ENCODE measurements at regions not wholly inside any gene's neighbourhood (a gene's known extent, or its start where the extent isn't known, plus 50 kb on each side); places are given as distances from the start of the nearest gene placed in this dataset.

DNA sequence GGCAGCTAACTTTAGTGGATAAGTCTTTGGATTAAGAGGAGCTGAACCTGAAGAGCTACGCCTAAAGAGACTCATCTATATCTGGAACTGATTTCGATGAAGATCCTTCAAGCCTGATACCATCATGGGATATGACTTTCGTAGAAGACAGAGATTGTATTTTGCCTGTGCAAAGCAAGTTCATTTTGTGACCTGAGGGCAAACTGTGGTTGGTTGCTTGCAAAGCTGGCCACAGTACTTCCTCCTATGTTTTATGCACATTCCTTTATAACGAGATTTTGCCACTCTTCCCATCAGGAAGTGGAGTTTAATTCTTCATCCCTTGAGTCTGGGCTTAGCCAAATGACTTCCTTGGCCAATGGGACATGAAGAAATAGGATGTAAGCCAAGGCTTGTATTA lies 519.3 kb upstream of the NR3C2 start:
- H3K27ac ChIP-seq (ENCODE audit: low read length in 2 of 2), result no peak overlapping the region
- H3K4me1 Mint-ChIP-seq, result no peaks in the 10 kb centered on the region

GRCh38 chr4:148958317-148958716 lies 516.1 kb upstream of the NR3C2 start:
- POLR2A ChIA-PET, result no interaction called here
- Histone ChIP-seq H3K9ac (ENCODE audit: low read length) (no peak overlapping the region), H3K36me3 (replicated peaks in 1 of 2; ENCODE audit: control extremely low read depth in 1 of 2, control insufficient read depth in 1 of 2, extremely low read depth in 1 of 2, insufficient read depth in 2 of 2, low read length in 1 of 2) (no peaks in the 10 kb centered on the region), H3K4me2 (replicated peaks; ENCODE audit: low read depth, low read length, poor library complexity, severe bottlenecking) (no peak overlapping the region), H2AFZ (ENCODE audit: insufficient read depth, low read depth, low read length, poor library complexity, severe bottlenecking) (no peak overlapping the region), H3K4me1 (ENCODE audit: control insufficient read depth in 2 of 2, insufficient read depth in 2 of 2, low read length in 2 of 2) (no peaks in the 10 kb centered on the region), H4K20me1 (ENCODE audit: control insufficient read depth, insufficient read depth, low read length, poor library complexity, severe bottlenecking) (no peaks in the 10 kb centered on the region), H3K9me3 (ENCODE audit: control extremely low read depth in 1 of 3, control insufficient read depth in 2 of 3, insufficient read depth in 1 of 3, low read length in 2 of 3) (no peaks in the 10 kb centered on the region), H3K4me3 (ENCODE audit: control extremely low read depth in 1 of 5, extremely low read depth in 1 of 5, insufficient read depth in 1 of 5, low read depth in 2 of 5, low read length in 4 of 5) (no peak overlapping the region), H3K79me2 (ENCODE audit: control insufficient read depth, insufficient read depth, low read length) (no peaks in the 10 kb centered on the region), H3K27ac (ENCODE audit: low read length in 2 of 2) (no peak overlapping the region), H3K27me3 (replicated peaks in 1 of 4; ENCODE audit: control extremely low read depth in 1 of 4, control insufficient read depth in 3 of 4, insufficient read depth in 4 of 4, low read length in 3 of 4) (no peaks in the 10 kb centered on the region)
- CTCF ChIA-PET, result no interaction called here
- no CpG with 5 or more reads among the region's 1 CpG for WGBS (ENCODE audit: insufficient coverage)
- Mint-ChIP-seq H3K4me1 (no peaks in the 10 kb centered on the region), H3K27me3 (no peaks in the 10 kb centered on the region), H3K9me3 (ENCODE audit: insufficient read depth) (peaks cover 6% of the 10 kb centered on the region), H3K4me3 (no peak overlapping the region), H3K27ac (no peak overlapping the region)
- no peak for DNase-seq
- ATAC-seq (ENCODE audit: low read depth), result no peak
- TF ChIP-seq EZH2 (IDR thresholded peaks at IDR 0.05; ENCODE audit: borderline replicate concordance, insufficient read depth, low read depth, low read length, poor library complexity, severe bottlenecking) (no peak), CTCF (IDR thresholded peaks at IDR 0.05) (no peak)
- intact Hi-C loops (cut with micrococcal nuclease), result no loop called here

More for the DNA sequence above, 519.3 kb upstream of the NR3C2 start:
- Mint-ChIP-seq H3K27me3 (no peaks in the 10 kb centered on the region), H3K9me3 (ENCODE audit: insufficient read depth) (peaks cover 6% of the 10 kb centered on the region), H3K4me3 (no peak overlapping the region), H3K27ac (no peak overlapping the region)
- Histone ChIP-seq H3K9ac (ENCODE audit: low read length) (no peak overlapping the region), H4K20me1 (ENCODE audit: control insufficient read depth, insufficient read depth, low read length, poor library complexity, severe bottlenecking) (no peaks in the 10 kb centered on the region), H3K27me3 (replicated peaks in 1 of 4; ENCODE audit: control extremely low read depth in 1 of 4, control insufficient read depth in 3 of 4, insufficient read depth in 4 of 4, low read length in 3 of 4) (no peaks in the 10 kb centered on the region), H3K4me3 (ENCODE audit: control extremely low read depth in 1 of 5, extremely low read depth in 1 of 5, insufficient read depth in 1 of 5, low read depth in 2 of 5, low read length in 4 of 5) (no peak overlapping the region), H3K4me2 (replicated peaks; ENCODE audit: low read depth, low read length, poor library complexity, severe bottlenecking) (no peak overlapping the region), H3K79me2 (ENCODE audit: control insufficient read depth, insufficient read depth, low read length) (no peaks in the 10 kb centered on the region), H3K36me3 (replicated peaks in 1 of 2; ENCODE audit: control extremely low read depth in 1 of 2, control insufficient read depth in 1 of 2, extremely low read depth in 1 of 2, insufficient read depth in 2 of 2, low read length in 1 of 2) (no peaks in the 10 kb centered on the region), H2AFZ (ENCODE audit: insufficient read depth, low read depth, low read length, poor library complexity, severe bottlenecking) (no peak overlapping the region), H3K4me1 (ENCODE audit: control insufficient read depth in 2 of 2, insufficient read depth in 2 of 2, low read length in 2 of 2) (no peaks in the 10 kb centered on the region), H3K9me3 (ENCODE audit: control extremely low read depth in 1 of 3, control insufficient read depth in 2 of 3, insufficient read depth in 1 of 3, low read length in 2 of 3) (no peaks in the 10 kb centered on the region)
- ChIA-PET CTCF (interaction anchor here (1.2 kb wide), 1 partner anchor 26 kb away, joined by 3 read pairs; no protein-coding TSS in a partner anchor), POLR2A (no interaction called here)
- DNase-seq (no peak), ATAC-seq (ENCODE audit: low read depth) (no peak)
- TF ChIP-seq EZH2 (IDR thresholded peaks at IDR 0.05; ENCODE audit: borderline replicate concordance, insufficient read depth, low read depth, low read length, poor library complexity, severe bottlenecking), result no peak
- no peak for TF ChIP-seq CTCF (IDR thresholded peaks at IDR 0.05)
- WGBS (ENCODE audit: insufficient coverage), result 93% methylated on average over 3 of the region's 4 CpGs
- intact Hi-C loops (cut with micrococcal nuclease), result no loop called here

All from B cell (primary cell).